ENCODE measurements at regions not wholly inside any gene's neighbourhood (a gene's known extent, or its start where the extent isn't known, plus 50 kb on each side); places are given as distances from the start of the nearest gene placed in this dataset.

GRCh38 chr11:122559734-122560382 is 95.7 kb upstream of the UBASH3B start:
- H4K20me1 ChIP-seq (replicated peaks in 1 of 2; ENCODE audit: control insufficient read depth in 1 of 2, insufficient read depth in 2 of 2, low read length in 2 of 2), result no peaks in the 10 kb centered on the region
- WGBS, 2 experiments (ENCODE audit: extremely low coverage in 1 of 2, insufficient coverage in 1 of 2, insufficient read length in 1 of 2, insufficient replicate concordance in 2 of 2, low coverage in 1 of 2, low lambda C conversion rate in 2 of 2, missing lambda C conversion rate in 1 of 2), result 8% methylated on average over 9 of the region's 9 CpGs; no CpG with 5 or more reads in 1 of the 2 experiments
- FAIRE-seq, result peak; percentile 95
- H2BK12ac ChIP-seq (ENCODE audit: low read depth, low read length), result no peak overlapping the region
- no peaks in the 10 kb centered on the region for H3K79me1 ChIP-seq (ENCODE audit: low read depth, low read length)
- CTCF ChIA-PET (ENCODE audit: partially characterized antibody), result no interaction called here
- no peaks in the 10 kb centered on the region for H3K36me3 ChIP-seq (ENCODE audit: control insufficient read depth in 2 of 4, insufficient read depth in 4 of 4, low read length in 3 of 4)
- H2AFZ ChIP-seq (ENCODE audit: low read length), result peak overlapping the region; percentile 99
- peak; percentile 88 to 96 for DNase-seq (ENCODE audit: low read depth in 1 of 2, low spot score in 2 of 2)
- no peak overlapping the region for H3K18ac ChIP-seq (ENCODE audit: extremely low read depth, low read length)
- no peaks in the 10 kb centered on the region for H3K9me3 ChIP-seq (ENCODE audit: insufficient read depth in 2 of 2, low read depth in 1 of 2, low read length in 1 of 2)
- no peak overlapping the region for H4K5ac ChIP-seq (ENCODE audit: insufficient read length, low read depth, low read length)
- H3K27me3 ChIP-seq (replicated peaks in 1 of 4; ENCODE audit: control insufficient read depth in 3 of 4, extremely low read depth in 1 of 4, insufficient read depth in 3 of 4, low read length in 3 of 4), result peaks cover 0 to 5% (median 2%) of the 10 kb centered on the region in 4 experiments; a peak in 3 of 7 replicates
- POLR2A ChIA-PET (ENCODE audit: partially characterized antibody), result interaction anchor here (0.7 kb wide), 1 partner anchor 947 kb away, joined by 3 read pairs; no protein-coding TSS in a partner anchor
- H4K91ac ChIP-seq (replicated peaks; ENCODE audit: insufficient read length, low read length), result no peak overlapping the region
- no peaks in the 10 kb centered on the region; the same call in 1 of the 2 replicates for H3K23me2 ChIP-seq (ENCODE audit: low read depth, low read length)
- H3K23ac ChIP-seq (ENCODE audit: insufficient read length), result no peak overlapping the region
- H3K4me2 ChIP-seq (ENCODE audit: insufficient read depth in 1 of 2, low read depth in 2 of 2, low read length in 2 of 2), result peak overlapping the region; percentile 33 to 37; a peak in 1 of 4 replicates
- no peak overlapping the region for H2BK20ac ChIP-seq (ENCODE audit: low read length)
- H3K9ac ChIP-seq (replicated peaks in 1 of 4; ENCODE audit: extremely low read depth in 1 of 4, low read depth in 3 of 4, low read length in 3 of 4), result no peak overlapping the region
- H3K79me2 ChIP-seq (ENCODE audit: control insufficient read depth in 1 of 2, insufficient read depth in 2 of 2, low read length in 2 of 2), result no peaks in the 10 kb centered on the region
- no peak overlapping the region for H3K4ac ChIP-seq (replicated peaks; ENCODE audit: insufficient read length, low read depth, low read length)
- no peak overlapping the region for H4K8ac ChIP-seq (ENCODE audit: extremely low read depth, insufficient read depth, low read length)
- H3K4me1 ChIP-seq (replicated peaks in 1 of 4; ENCODE audit: control insufficient read depth in 3 of 4, insufficient read depth in 4 of 4, low read length in 3 of 4), result peaks cover 0 to 4% (median under 1%) of the 10 kb centered on the region in 4 experiments; a peak in 2 of 7 replicates
- no peak overlapping the region for H3K56ac ChIP-seq (replicated peaks; ENCODE audit: insufficient read length, low read depth, low read length)
- H2BK15ac ChIP-seq (ENCODE audit: low read length), result no peak overlapping the region
- no peak overlapping the region for H2BK5ac ChIP-seq (ENCODE audit: low read depth, low read length)
- no peak overlapping the region for H3K14ac ChIP-seq (ENCODE audit: insufficient read length)
- H3K4me3 ChIP-seq (ENCODE audit: extremely low read depth in 1 of 4, insufficient read depth in 2 of 4, low read depth in 3 of 4, low read length in 4 of 4), result peak overlapping the region; percentile 59 to 77 (median 74); a peak in 7 of 8 replicates
- H2AK5ac ChIP-seq (ENCODE audit: low read depth, low read length), result no peak overlapping the region
- no peak overlapping the region for H3K27ac ChIP-seq (ENCODE audit: low read depth, low read length)
- no peak overlapping the region for H2BK120ac ChIP-seq (replicated peaks; ENCODE audit: low read depth, low read length)
- peak; percentile 82; the same call in 1 of the 2 replicates for TF ChIP-seq MAFK (IDR thresholded peaks at IDR 0.05; ENCODE audit: low read depth, low read length)
- no peak for TF ChIP-seq SUZ12 (IDR thresholded peaks at IDR 0.05; ENCODE audit: low read length)
- TF ChIP-seq SRF (IDR thresholded peaks at IDR 0.05; ENCODE audit: low read depth, low read length), result no peak
- no peak for TF ChIP-seq EZH2 (IDR thresholded peaks at IDR 0.05; ENCODE audit: low read depth, low read length, severe bottlenecking)
- TF ChIP-seq NRF1 (IDR thresholded peaks at IDR 0.05; ENCODE audit: low read depth, low read length), result no peak; the same call in 1 of the 2 replicates
- TF ChIP-seq ATF2 (IDR thresholded peaks at IDR 0.05; ENCODE audit: low read length), result no peak
- 0 out of 2 replicates have a peak, but pooled peaks have one; percentile 44 for TF ChIP-seq RBBP5 (IDR thresholded peaks at IDR 0.05; ENCODE audit: borderline replicate concordance, low read depth, low read length)
- no peak for TF ChIP-seq RNF2 (IDR thresholded peaks at IDR 0.05; ENCODE audit: borderline replicate concordance, low read depth, low read length, missing control alignments, poor library complexity, severe bottlenecking)
- TF ChIP-seq CHD2 (IDR thresholded peaks at IDR 0.05; ENCODE audit: low read length), result 0 out of 2 replicates have a peak, but pooled peaks have one; percentile 24
- TF ChIP-seq CREB1 (IDR thresholded peaks at IDR 0.05), result 0 out of 2 replicates have a peak, but pooled peaks have one; percentile 19
- TF ChIP-seq HDAC6 (IDR thresholded peaks at IDR 0.05; ENCODE audit: low read depth, low read length), result no peak

Data from H1 (cell line).